ENCODE measurements at regions not wholly inside any gene's neighbourhood (a gene's known extent, or its start where the extent isn't known, plus 50 kb on each side); places are given as distances from the start of the nearest gene placed in this dataset.

GRCh38 chr2:9681427-9681817, 50.6 kb upstream of the YWHAQ start:
- no peak for DNase-seq (ENCODE audit: low spot score)

GRCh38 chr2:9685637-9686036, 54.8 kb upstream of the YWHAQ start:
- no peak for DNase-seq (ENCODE audit: low spot score)

- DNase-seq (ENCODE audit: low spot score), result no peak
Observed at GRCh38 chr2:9686061-9686460, 55.3 kb upstream of the YWHAQ start.

GRCh38 chr2:9690252-9690651, 59.5 kb upstream of the YWHAQ start:
- no peak for DNase-seq (ENCODE audit: low spot score)

- no peak for DNase-seq (ENCODE audit: low spot score)
Observed at GRCh38 chr2:9690716-9691498, 60.1 kb upstream of the YWHAQ start.

- DNase-seq (ENCODE audit: low spot score), result peak; percentile 27
Observed at GRCh38 chr2:9692456-9693195, 61.8 kb upstream of the YWHAQ start.

GRCh38 chr2:9693196-9693491, 62.3 kb upstream of the YWHAQ start:
- peak; percentile 71 for DNase-seq (ENCODE audit: low spot score)

GRCh38 chr2:9693646-9694045, 62.8 kb upstream of the YWHAQ start:
- DNase-seq (ENCODE audit: low spot score), result no peak

GRCh38 chr2:9694661-9695234, 64.0 kb upstream of the YWHAQ start:
- DNase-seq (ENCODE audit: low spot score), result no peak

GRCh38 chr2:9695941-9696340, 65.1 kb upstream of the YWHAQ start:
- DNase-seq (ENCODE audit: low spot score), result no peak

- DNase-seq (ENCODE audit: low spot score), result no peak
Observed at GRCh38 chr2:9696731-9697130, 65.9 kb upstream of the YWHAQ start.

- DNase-seq (ENCODE audit: low spot score), result no peak
Observed at GRCh38 chr2:9697909-9698308, 67.1 kb upstream of the YWHAQ start.

GRCh38 chr2:9699139-9700108, 68.6 kb upstream of the YWHAQ start:
- no peak for DNase-seq (ENCODE audit: low spot score)

- DNase-seq (ENCODE audit: low spot score), result no peak
Observed at GRCh38 chr2:9700109-9700495, 69.3 kb upstream of the YWHAQ start.

GRCh38 chr2:9702604-9703084, 71.8 kb upstream of the YWHAQ start:
- DNase-seq (ENCODE audit: low spot score), result no peak

- peak; percentile 90 for DNase-seq (ENCODE audit: low spot score)
Observed at GRCh38 chr2:9703085-9703678, 72.4 kb upstream of the YWHAQ start.

GRCh38 chr2:9703701-9704221, 73.0 kb upstream of the YWHAQ start:
- peak; percentile 78 for DNase-seq (ENCODE audit: low spot score)

- DNase-seq (ENCODE audit: low spot score), result no peak
Observed at GRCh38 chr2:9704600-9704999, 73.8 kb upstream of the YWHAQ start.

GRCh38 chr2:9705196-9705595, 74.4 kb upstream of the YWHAQ start:
- DNase-seq (ENCODE audit: low spot score), result no peak

- no peak for DNase-seq (ENCODE audit: low spot score)
Observed at GRCh38 chr2:9707008-9707407, 76.2 kb upstream of the YWHAQ start.

GRCh38 chr2:9707611-9708160, 76.9 kb upstream of the YWHAQ start:
- DNase-seq (ENCODE audit: low spot score), result no peak

All from H4 (cell line).